KMS-11 (cell line): ENCODE measurements at regions not wholly inside any gene's neighbourhood (a gene's known extent, or its start where the extent isn't known, plus 50 kb on each side); places are given as distances from the start of the nearest gene placed in this dataset.

Source experiments
- H2AFZ ChIP-seq: fragments of 200-600 bp; sonication (generic); 2 replicates; pipeline ENCODE4 v1.6.1; 2016; ENCODE audit warnings: antibody characterized with exemption, mixed run types, low read depth
- H3K27ac ChIP-seq: fragments of 200-600 bp; sonication (generic); 2 replicates; pipeline ENCODE4 v1.6.1; 2016; ENCODE audit warnings: mild to moderate bottlenecking, mixed run types
- H3K27me3 ChIP-seq: fragments of 200-600 bp; sonication (generic); 2 replicates; pipeline ENCODE4 v1.6.1; 2017; ENCODE audit warnings: mild to moderate bottlenecking, low read depth, mixed run types, moderate library complexity; ENCODE audit not compliant: insufficient read depth
- H3K36me3 ChIP-seq: fragments of 200-600 bp; sonication (generic); 2 replicates; pipeline ENCODE4 v1.6.1; 2017; ENCODE audit warnings: mild to moderate bottlenecking, mixed run types; ENCODE audit not compliant: insufficient read depth
- H3K4me1 ChIP-seq: fragments of 200-600 bp; sonication (generic); 2 replicates; pipeline ENCODE4 v1.6.1; 2016; ENCODE audit warnings: mild to moderate bottlenecking, low read depth, mixed run types; ENCODE audit not compliant: poor library complexity, severe bottlenecking
- H3K4me2 ChIP-seq: fragments of 200-600 bp; sonication (generic); 2 replicates; pipeline ENCODE4 v1.7.0; 2016; ENCODE audit warnings: mild to moderate bottlenecking, mixed run types
- H3K4me3 ChIP-seq: fragments of 200-600 bp; sonication (generic); IDR thresholded peaks from 2 replicates; pipeline ENCODE4 v1.6.1; 2017; ENCODE audit warnings: low read depth, low read length, mixed read lengths; ENCODE audit not compliant: insufficient read depth
- H3K79me2 ChIP-seq: fragments of 200-600 bp; sonication (generic); 2 replicates; pipeline ENCODE4 v1.6.1; 2016; ENCODE audit warnings: low read depth, mixed run types; ENCODE audit not compliant: insufficient read depth
- H3K9ac ChIP-seq: fragments of 200-600 bp; sonication (generic); 2 replicates; pipeline ENCODE4 v1.6.1; 2016; ENCODE audit warnings: mild to moderate bottlenecking, mixed run types
- H4K20me1 ChIP-seq: fragments of 200-600 bp; sonication (generic); 2 replicates; pipeline ENCODE4 v1.6.1; 2016; ENCODE audit warnings: mild to moderate bottlenecking, mixed run types; ENCODE audit not compliant: insufficient read depth
- CTCF ChIP-seq: fragments of 200-600 bp; sonication (generic); conservative IDR thresholded peaks from 2 replicates; pipeline ENCODE4 v1.6.1; 2017; ENCODE audit warnings: low read depth, mild to moderate bottlenecking, antibody characterized with exemption, low read length, moderate library complexity, mixed read lengths

- Histone ChIP-seq H3K79me2 (no peaks in the 10 kb centered on the region), H3K4me2 (no peak overlapping the region), H3K27me3 (no peaks in the 10 kb centered on the region), H3K9ac (no peak overlapping the region), H2AFZ (no peak overlapping the region), H4K20me1 (no peaks in the 10 kb centered on the region), H3K4me3 (no peak overlapping the region), H3K36me3 (no peaks in the 10 kb centered on the region), H3K27ac (no peak overlapping the region), H3K4me1 (no peaks in the 10 kb centered on the region)
- TF ChIP-seq CTCF = no peak
Measured at GRCh38 chr18:72063001-72063400, 481.1 kb downstream of the CBLN2 start.

- Histone ChIP-seq H4K20me1 (no peaks in the 10 kb centered on the region), H3K9ac (no peak overlapping the region)
- no peak for TF ChIP-seq CTCF
Measured at GRCh38 chr18:72058851-72059250, 485.3 kb downstream of the CBLN2 start.

GRCh38 chr18:72056171-72056570, 488.0 kb downstream of the CBLN2 start:
- H3K4me1 ChIP-seq = peaks cover 7% of the 10 kb centered on the region
- H3K36me3 ChIP-seq = no peaks in the 10 kb centered on the region
- H3K27ac ChIP-seq = no peak overlapping the region
- H3K4me2 ChIP-seq = no peak overlapping the region
- no peaks in the 10 kb centered on the region for H3K79me2 ChIP-seq
- no peak overlapping the region for H3K9ac ChIP-seq
- H3K27me3 ChIP-seq = no peaks in the 10 kb centered on the region
- no peak for TF ChIP-seq CTCF
- no peaks in the 10 kb centered on the region for H4K20me1 ChIP-seq
- H3K4me3 ChIP-seq = no peak overlapping the region
- H2AFZ ChIP-seq = no peak overlapping the region

More at GRCh38 chr18:72058851-72059250, 485.3 kb downstream of the CBLN2 start:
- Histone ChIP-seq H3K4me2 (no peak overlapping the region), H3K27me3 (no peaks in the 10 kb centered on the region), H3K79me2 (no peaks in the 10 kb centered on the region), H2AFZ (no peak overlapping the region), H3K27ac (no peak overlapping the region), H3K4me3 (no peak overlapping the region), H3K36me3 (no peaks in the 10 kb centered on the region), H3K4me1 (peaks cover 7% of the 10 kb centered on the region)

GRCh38 chr18:72041313-72042032, 502.7 kb downstream of the CBLN2 start:
- H2AFZ ChIP-seq = no peak overlapping the region
- no peaks in the 10 kb centered on the region; the same call in 1 of the 2 replicates for H4K20me1 ChIP-seq
- no peaks in the 10 kb centered on the region for H3K4me1 ChIP-seq
- no peak for TF ChIP-seq CTCF
- no peaks in the 10 kb centered on the region for H3K36me3 ChIP-seq
- H3K79me2 ChIP-seq = no peaks in the 10 kb centered on the region
- H3K9ac ChIP-seq = no peak overlapping the region
- no peak overlapping the region for H3K4me2 ChIP-seq
- no peak overlapping the region for H3K4me3 ChIP-seq
- H3K27ac ChIP-seq = no peak overlapping the region
- no peaks in the 10 kb centered on the region for H3K27me3 ChIP-seq
